NB4 (cell line): ENCODE measurements at regions not wholly inside any gene's neighbourhood (a gene's known extent, or its start where the extent isn't known, plus 50 kb on each side); places are given as distances from the start of the nearest gene placed in this dataset.

Experiments
- DNase-seq: peaks from one replicate; pipeline ENCODE4 v3.0.0; 2010; ENCODE audit warnings: low read depth
- H3K4me3 ChIP-seq: one replicate; pipeline ENCODE4 v1.5.1; 2011; ENCODE audit warnings: mild to moderate bottlenecking, low read depth, low read length, moderate library complexity
- MYC ChIP-seq: IDR thresholded peaks from 2 replicates; pipeline ENCODE4 v1.6.1; 2011; ENCODE audit warnings: low read depth, low read length
- POLR2A ChIP-seq: IDR thresholded peaks from 2 replicates; pipeline ENCODE4 v1.6.1; 2011; ENCODE audit warnings: mild to moderate bottlenecking; ENCODE audit not compliant: insufficient read length; ENCODE audit errors: extremely low read depth
- TF ChIP-seq, protein P1 (sequence below): IDR thresholded peaks from one replicate; pipeline ENCODE4 v1.5.1; 2012; ENCODE audit warnings: low read depth, low read length
- TF ChIP-seq, protein P2 (sequence below): IDR thresholded peaks from 2 replicates; pipeline ENCODE4 v1.6.1; 2011; ENCODE audit warnings: low read depth, low read length

DNA sequence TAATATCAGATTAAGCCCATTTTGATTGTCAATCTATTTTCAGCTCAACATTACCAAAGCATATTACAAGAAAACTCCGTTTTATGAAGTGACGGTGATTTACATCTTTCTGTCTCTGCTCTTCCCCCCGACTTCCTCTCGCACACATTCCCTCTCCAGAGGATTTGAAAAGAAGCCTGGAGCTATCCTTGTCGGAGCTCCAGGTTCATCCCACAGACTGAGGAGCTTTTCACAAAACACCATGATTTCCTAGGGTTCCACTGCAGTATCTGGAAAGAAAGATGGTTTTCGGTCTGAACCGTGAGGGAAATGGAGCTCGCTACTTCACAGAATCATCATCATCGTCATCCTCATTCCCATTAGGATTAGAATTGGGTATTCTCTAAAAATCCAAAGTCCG, 655.5 kb upstream of the MGMT start:
- H3K4me3 ChIP-seq, result no peak overlapping the region
- no peak for DNase-seq
- TF ChIP-seq, protein P1, sequence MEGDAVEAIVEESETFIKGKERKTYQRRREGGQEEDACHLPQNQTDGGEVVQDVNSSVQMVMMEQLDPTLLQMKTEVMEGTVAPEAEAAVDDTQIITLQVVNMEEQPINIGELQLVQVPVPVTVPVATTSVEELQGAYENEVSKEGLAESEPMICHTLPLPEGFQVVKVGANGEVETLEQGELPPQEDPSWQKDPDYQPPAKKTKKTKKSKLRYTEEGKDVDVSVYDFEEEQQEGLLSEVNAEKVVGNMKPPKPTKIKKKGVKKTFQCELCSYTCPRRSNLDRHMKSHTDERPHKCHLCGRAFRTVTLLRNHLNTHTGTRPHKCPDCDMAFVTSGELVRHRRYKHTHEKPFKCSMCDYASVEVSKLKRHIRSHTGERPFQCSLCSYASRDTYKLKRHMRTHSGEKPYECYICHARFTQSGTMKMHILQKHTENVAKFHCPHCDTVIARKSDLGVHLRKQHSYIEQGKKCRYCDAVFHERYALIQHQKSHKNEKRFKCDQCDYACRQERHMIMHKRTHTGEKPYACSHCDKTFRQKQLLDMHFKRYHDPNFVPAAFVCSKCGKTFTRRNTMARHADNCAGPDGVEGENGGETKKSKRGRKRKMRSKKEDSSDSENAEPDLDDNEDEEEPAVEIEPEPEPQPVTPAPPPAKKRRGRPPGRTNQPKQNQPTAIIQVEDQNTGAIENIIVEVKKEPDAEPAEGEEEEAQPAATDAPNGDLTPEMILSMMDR, result no peak
- no peak for TF ChIP-seq POLR2A
- TF ChIP-seq MYC, result no peak
- TF ChIP-seq, protein P2, sequence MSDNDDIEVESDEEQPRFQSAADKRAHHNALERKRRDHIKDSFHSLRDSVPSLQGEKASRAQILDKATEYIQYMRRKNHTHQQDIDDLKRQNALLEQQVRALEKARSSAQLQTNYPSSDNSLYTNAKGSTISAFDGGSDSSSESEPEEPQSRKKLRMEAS, result no peak

DNA sequence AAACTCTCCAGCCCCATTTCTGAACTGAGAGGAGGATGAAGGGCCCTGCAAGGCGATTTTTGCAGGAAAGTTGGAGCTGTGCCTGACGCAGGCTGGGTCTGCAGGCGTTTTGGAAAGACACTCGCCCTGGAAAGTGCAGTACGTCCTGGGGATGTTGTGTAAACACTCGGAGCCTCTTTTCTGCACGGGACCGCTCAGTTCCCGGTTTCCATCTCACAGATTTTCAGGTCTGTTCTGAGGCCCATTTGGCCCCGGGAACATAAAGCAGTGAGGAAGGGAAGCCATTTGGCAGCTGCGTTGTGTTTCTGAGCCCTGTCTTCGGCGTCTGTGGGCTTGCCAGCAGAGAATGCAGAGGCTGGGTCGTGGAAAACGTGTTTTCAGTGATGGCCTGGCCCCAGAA, 655.0 kb upstream of the MGMT start:
- H3K4me3 ChIP-seq, result no peak overlapping the region
- DNase-seq, result no peak
- TF ChIP-seq MYC, result no peak
- TF ChIP-seq, protein P2, result no peak
- TF ChIP-seq POLR2A, result no peak
- TF ChIP-seq, protein P1, result no peak

DNA sequence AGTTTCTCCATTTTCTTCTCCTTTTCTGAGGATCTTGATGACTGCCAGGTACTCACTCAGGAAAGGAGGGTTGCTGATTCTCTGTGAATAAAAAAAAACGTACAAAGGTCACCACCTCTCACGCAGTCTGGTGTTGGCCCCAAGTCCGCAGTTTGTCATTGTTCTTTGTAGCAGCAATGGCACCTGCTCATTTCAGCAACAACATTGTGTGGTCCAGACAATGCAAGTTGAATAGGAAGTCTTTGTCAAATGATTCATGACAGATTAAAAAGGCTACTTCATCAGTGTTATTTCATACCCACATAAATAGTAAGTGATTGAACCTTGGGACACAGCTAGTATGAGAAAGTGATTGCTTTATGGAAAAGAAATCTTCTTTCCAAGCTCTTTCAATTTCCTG, 653.5 kb upstream of the MGMT start:
- no peak overlapping the region for H3K4me3 ChIP-seq
- DNase-seq, result no peak
- TF ChIP-seq MYC (no peak), POLR2A (no peak)
- TF ChIP-seq, protein P2, result no peak
- TF ChIP-seq, protein P1, result no peak

DNA sequence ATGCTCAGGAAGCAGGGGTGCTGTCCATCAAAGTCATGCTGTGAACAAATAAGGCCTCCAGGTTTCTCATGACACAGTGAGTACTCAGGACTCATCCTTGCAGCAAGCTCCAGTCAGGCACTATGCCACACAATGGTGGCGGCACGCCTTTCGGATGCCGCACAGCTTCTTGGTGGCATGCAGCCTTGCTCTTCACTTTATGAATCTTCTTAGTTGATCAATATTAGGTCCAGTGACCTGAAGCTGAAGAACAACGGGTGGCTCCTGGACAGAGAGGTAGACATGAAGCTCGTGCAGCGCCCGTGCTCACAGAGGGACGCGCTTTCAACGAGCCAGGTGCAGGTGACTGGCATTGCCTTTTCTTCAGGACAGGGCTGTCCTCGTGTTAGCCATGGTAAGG, 653.0 kb upstream of the MGMT start:
- DNase-seq, result no peak
- H3K4me3 ChIP-seq, result no peak overlapping the region
- TF ChIP-seq MYC (no peak), POLR2A (no peak)
- TF ChIP-seq, protein P2, result no peak
- TF ChIP-seq, protein P1, result no peak

DNA sequence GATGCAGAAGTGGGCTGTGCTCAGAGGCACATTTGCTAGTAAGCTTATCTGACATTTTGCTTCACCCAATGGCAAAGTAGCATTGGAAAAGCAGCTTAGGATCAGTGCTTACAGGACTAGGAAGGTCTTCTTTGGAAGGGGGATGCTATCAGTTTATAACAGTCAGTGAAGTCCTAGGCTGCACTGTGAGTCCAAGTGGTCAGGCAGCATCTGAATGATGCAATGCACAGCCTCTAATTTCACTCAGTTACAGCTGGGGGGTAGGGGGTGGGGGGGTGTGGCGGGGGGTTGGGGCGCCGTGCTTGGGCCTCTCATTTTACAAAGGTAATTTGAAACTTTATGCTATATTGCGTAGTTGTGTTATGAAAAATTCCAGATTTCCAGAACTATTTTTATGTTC, 652.3 kb upstream of the MGMT start:
- DNase-seq, result no peak
- TF ChIP-seq POLR2A (no peak), MYC (no peak)
- TF ChIP-seq, protein P2, result no peak
- TF ChIP-seq, protein P1, result no peak

DNA sequence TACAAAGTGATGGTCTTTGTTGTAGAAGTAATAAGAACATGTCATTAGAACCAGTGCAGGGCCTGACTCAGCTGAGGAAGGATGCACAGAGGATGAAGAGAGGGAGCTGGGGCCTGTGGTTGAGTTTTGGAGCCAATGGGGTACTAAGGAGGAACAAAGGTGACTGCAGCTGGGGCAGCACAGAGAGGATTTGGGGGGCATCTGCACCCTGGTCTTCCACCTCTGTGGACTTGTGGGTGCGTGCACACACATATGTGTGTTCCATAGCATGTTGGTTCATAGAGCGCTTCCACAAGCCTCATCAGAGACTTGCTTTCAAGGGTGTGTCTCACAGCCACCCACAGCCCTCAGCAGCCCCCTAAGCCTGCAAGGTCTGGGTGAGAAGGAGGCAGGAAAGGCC, 650.3 kb upstream of the MGMT start:
- no peak overlapping the region for H3K4me3 ChIP-seq
- DNase-seq, result no peak
- TF ChIP-seq, protein P1, result no peak
- TF ChIP-seq MYC, result no peak
- TF ChIP-seq, protein P2, result no peak
- TF ChIP-seq POLR2A, result no peak

More for the DNA sequence above, 652.3 kb upstream of the MGMT start:
- H3K4me3 ChIP-seq, result no peak overlapping the region
